Epithelial cell of esophagus (primary cell): ENCODE measurements at regions not wholly inside any gene's neighbourhood (a gene's known extent, or its start where the extent isn't known, plus 50 kb on each side); places are given as distances from the start of the nearest gene placed in this dataset.

Experiments used
- DNase-seq: peaks from one replicate; pipeline ENCODE4 v3.0.0; 2010; ENCODE audit warnings: low read depth
- H3K4me3 ChIP-seq: 2 replicates; pipeline ENCODE4 v1.5.1; 2011; ENCODE audit warnings: mild to moderate bottlenecking, low read length, control low read depth
- TF ChIP-seq, protein P1 (sequence below): IDR thresholded peaks from 2 replicates; pipeline ENCODE4 v1.5.1; 2011; ENCODE audit warnings: low read depth, mild to moderate bottlenecking, low read length, control low read depth, inconsistent platforms; ENCODE audit not compliant: insufficient read depth; ENCODE audit errors: missing control alignments

DNA sequence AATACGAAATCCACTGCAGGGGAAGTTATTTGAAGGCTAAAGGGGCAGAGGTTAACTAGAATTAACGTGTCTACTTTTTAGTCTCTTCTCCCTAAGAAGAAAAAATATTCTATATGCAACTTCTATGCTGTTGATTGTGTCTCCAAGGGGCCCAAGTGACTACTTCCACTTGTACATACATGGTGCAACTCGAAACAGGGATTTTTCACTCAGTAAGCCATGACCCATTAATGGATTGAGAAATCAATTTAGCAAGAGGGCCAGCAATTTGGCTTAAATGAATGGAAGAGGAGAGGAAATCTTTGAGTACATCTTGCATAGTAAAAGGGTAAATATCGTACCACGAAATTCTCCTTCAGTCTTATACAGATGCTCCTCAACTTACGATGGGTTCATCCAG, 151.1 kb upstream of the HES1 start:
- TF ChIP-seq, protein P1, sequence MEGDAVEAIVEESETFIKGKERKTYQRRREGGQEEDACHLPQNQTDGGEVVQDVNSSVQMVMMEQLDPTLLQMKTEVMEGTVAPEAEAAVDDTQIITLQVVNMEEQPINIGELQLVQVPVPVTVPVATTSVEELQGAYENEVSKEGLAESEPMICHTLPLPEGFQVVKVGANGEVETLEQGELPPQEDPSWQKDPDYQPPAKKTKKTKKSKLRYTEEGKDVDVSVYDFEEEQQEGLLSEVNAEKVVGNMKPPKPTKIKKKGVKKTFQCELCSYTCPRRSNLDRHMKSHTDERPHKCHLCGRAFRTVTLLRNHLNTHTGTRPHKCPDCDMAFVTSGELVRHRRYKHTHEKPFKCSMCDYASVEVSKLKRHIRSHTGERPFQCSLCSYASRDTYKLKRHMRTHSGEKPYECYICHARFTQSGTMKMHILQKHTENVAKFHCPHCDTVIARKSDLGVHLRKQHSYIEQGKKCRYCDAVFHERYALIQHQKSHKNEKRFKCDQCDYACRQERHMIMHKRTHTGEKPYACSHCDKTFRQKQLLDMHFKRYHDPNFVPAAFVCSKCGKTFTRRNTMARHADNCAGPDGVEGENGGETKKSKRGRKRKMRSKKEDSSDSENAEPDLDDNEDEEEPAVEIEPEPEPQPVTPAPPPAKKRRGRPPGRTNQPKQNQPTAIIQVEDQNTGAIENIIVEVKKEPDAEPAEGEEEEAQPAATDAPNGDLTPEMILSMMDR, result no peak
- no peak overlapping the region for H3K4me3 ChIP-seq
- no peak for DNase-seq

DNA sequence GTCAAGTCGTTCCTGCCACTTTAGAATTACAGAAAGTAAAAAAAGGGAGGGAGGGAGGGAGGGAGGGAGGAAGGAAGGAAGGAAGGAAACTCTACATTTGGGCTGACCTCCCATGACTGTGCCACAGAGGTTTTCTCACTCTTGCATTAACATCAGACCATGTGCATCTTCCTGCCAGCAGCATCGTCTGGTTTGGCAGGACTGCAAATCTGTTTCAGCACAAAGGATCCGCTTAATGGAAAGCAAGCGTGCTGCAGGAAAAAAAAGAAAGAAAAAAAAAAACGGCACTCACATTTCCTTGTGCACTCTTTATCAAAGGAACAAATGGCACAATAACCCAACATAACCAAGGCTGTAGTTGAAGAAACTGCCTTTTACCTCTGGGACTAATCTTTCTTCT, 148.8 kb upstream of the HES1 start:
- DNase-seq, result no peak
- H3K4me3 ChIP-seq, result no peak overlapping the region
- TF ChIP-seq, protein P1, result no peak

DNA sequence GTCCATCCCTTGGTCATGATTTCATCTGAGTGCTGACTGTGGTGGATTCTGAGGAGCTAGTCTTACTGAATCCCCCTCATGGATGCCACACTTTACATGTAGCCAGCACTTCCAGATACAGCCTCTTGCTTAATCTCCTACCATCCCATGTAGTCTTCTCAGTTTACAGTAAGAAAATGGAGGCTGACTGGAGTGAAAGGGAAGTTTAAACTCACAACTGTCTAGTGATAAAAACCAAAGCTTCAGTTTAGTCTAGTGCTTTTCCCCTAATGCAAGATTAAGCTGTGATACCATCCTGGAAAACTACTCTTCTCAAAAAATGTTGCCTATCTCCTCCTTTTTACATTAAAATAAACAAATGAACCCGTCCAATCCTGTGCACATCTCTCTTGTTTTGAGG, 146.8 kb upstream of the HES1 start:
- TF ChIP-seq, protein P1, result no peak
- no peak overlapping the region for H3K4me3 ChIP-seq
- DNase-seq, result no peak

DNA sequence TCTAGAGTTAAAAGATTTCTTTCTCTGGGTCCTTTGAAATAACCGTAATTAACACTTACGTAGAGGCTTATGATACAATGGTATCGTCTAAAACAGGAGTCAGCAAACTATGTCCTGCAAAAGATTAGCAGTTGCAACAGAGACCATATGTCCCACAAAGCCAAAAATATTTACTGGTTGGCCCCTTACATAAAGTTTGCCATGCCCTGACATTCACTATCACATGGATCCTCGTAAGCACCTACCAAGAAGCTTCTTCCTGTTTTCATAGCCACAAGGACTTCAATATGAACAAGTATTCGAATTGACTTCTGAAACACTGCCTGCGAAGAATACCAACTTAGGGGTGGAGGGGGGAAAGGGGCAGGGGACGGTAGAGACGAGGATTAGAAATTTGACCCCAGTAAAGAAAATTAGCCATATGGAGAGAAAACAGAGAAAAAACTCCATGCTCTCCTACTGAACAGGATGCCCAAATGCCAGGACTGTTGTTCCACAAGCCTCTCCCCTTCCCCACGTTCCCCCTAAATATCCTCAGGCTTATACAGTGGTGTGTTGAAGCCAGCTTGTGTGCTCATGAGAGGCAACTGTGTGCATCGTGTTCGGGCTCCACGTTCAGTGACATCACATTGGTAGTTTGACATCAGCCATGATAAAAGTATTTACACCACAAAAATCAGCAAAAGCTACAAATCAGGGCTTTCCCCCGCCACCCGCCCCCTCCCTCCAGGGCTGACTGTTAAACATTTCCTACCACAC, 144.1 kb upstream of the HES1 start:
- TF ChIP-seq, protein P1, result no peak
- H3K4me3 ChIP-seq, result no peak overlapping the region
- DNase-seq, result no peak

DNA sequence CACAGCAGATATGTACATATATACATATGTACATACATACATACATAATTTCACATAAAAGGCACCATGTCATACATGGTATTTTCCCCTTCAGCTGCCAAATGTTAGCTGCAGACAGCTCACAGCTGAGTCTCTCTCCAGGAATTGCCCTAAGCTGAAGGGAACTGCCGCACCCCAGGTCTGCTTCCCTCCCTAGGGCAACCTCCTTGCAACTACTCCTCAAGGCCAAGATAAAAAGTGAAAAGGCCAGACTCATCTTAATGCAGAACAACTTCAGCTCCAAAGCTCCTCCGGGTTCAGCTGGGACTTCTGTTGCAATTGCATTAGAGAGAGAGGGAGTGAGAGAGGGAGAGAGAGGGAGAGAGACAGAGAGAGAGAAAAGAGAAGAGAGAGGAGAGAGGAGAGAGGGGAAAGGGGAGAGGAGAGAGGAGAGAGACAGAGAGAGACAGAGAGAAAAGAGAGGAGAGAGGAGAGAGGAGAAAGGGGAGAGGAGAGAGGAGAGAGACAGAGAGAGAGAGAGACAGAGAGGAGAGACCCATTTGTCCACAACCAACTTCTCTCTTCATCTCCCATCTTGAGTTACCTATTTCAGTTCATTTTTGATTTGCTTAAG, 143.4 kb upstream of the HES1 start:
- DNase-seq, result no peak
- H3K4me3 ChIP-seq, result no peak overlapping the region
- TF ChIP-seq, protein P1, result no peak

DNA sequence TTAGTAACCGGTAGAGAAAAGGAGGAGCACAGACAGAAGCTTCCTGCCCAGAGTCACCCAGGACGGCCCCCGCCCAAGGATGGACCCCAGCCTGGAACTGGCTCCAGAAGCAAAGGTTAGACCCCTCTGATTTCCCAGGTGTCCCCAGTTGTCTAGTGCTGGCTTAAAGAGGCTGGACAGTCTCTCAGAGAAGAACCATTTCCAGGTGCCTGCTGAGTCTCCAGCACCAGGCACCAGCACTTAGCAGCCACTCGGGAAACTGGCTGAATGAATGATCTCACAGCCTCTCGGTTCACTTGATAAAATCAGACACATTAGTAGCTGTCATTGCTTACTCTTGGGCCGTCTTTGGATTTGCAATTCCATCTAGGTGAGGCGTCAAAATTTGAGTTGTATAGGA, 139.7 kb upstream of the HES1 start:
- H3K4me3 ChIP-seq, result no peak overlapping the region
- no peak for DNase-seq
- TF ChIP-seq, protein P1, result no peak

DNA sequence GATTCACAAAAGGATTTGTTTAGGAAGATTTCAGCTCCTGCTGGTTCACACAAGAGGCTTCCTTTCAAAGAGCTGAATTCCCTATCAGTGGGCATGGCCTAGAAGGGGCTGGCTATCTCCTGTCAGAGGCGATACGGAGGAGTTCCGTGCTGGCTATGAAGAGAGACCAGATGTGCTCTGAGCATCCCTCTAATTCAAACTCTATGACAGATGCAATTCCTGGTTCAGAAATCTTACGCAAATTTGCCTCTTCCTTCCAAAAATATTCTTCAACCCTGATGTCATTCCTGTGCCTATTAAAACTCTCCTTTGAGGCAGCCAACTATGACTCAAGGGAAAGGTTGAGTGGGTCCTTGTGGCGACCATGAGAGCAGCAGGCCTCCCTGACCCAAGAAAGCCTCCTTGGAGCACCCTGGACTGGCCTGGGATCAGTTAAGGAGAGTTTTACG, 139.3 kb upstream of the HES1 start:
- no peak for DNase-seq
- TF ChIP-seq, protein P1, result no peak
- no peak overlapping the region for H3K4me3 ChIP-seq
